GM12878 (cell line): ENCODE measurements at regions not wholly inside any gene's neighbourhood (a gene's known extent, or its start where the extent isn't known, plus 50 kb on each side); places are given as distances from the start of the nearest gene placed in this dataset.

Experiments
- ATF7 ChIP-seq: fragments of 450-650 bp; IDR thresholded peaks from 2 replicates; pipeline ENCODE4 v1.6.1; 2016; ENCODE audit warnings: low read depth, mild to moderate bottlenecking
- CBX3 ChIP-seq: fragments of 200-600 bp; sonication (generic); IDR thresholded peaks from 2 replicates; pipeline ENCODE4 v1.6.1; 2016; ENCODE audit warnings: low read depth, borderline replicate concordance
- CHD4 ChIP-seq: fragments of 200-600 bp; sonication (generic); IDR thresholded peaks from 2 replicates; pipeline ENCODE4 v1.6.1; 2016; ENCODE audit warnings: mild to moderate bottlenecking
- CREM ChIP-seq: IDR thresholded peaks from 2 replicates; pipeline ENCODE4 v1.6.1; 2014; ENCODE audit warnings: antibody characterized with exemption, low read depth
- KDM1A ChIP-seq: fragments of 200-600 bp; sonication (generic); IDR thresholded peaks from 2 replicates; pipeline ENCODE4 v1.6.1; 2016; ENCODE audit warnings: borderline replicate concordance
- MTA2 ChIP-seq: fragments of 450-650 bp; IDR thresholded peaks from 2 replicates; pipeline ENCODE4 v1.6.1; 2016; ENCODE audit warnings: low read depth, mild to moderate bottlenecking, moderate library complexity
- NR2C1 ChIP-seq: fragments of 450-650 bp; IDR thresholded peaks from 2 replicates; pipeline ENCODE4 v1.6.1; 2017; ENCODE audit warnings: antibody characterized with exemption, mild to moderate bottlenecking, moderate library complexity
- POLR2A ChIP-seq: IDR thresholded peaks from 2 replicates; pipeline ENCODE4 v1.6.1; 2011; ENCODE audit warnings: low read depth, mild to moderate bottlenecking, low read length
- POLR2AphosphoS5 ChIP-seq: IDR thresholded peaks from 2 replicates; pipeline ENCODE4 v1.6.1; 2011; ENCODE audit warnings: mild to moderate bottlenecking, low read length, inconsistent platforms
- SMAD1 ChIP-seq: fragments of 450-650 bp; IDR thresholded peaks from 2 replicates; pipeline ENCODE4 v1.6.1; 2018; ENCODE audit warnings: mild to moderate bottlenecking, low read depth; ENCODE audit not compliant: partially characterized antibody
- SPI1 ChIP-seq: IDR thresholded peaks from 2 replicates; pipeline ENCODE4 v1.6.1; 2011; ENCODE audit warnings: low read depth, mild to moderate bottlenecking, low read length, moderate library complexity, borderline replicate concordance; ENCODE audit not compliant: insufficient read depth
- STAT1 ChIP-seq: fragments of 450-650 bp; conservative IDR thresholded peaks from 2 replicates; pipeline ENCODE4 v1.6.1; 2014; ENCODE audit warnings: antibody characterized with exemption, mild to moderate bottlenecking
- TBL1XR1 ChIP-seq: IDR thresholded peaks from 2 replicates; pipeline ENCODE4 v1.6.1; 2012; ENCODE audit warnings: low read depth, low read length, improper control_type of control experiment
- WRNIP1 ChIP-seq: IDR thresholded peaks from 2 replicates; pipeline ENCODE4 v1.6.1; 2011; ENCODE audit warnings: low read depth, low read length, improper control_type of control experiment, borderline replicate concordance
- ZNF274 ChIP-seq: IDR thresholded peaks from one replicate; pipeline ENCODE4 v1.8.0; 2011; ENCODE audit not compliant: insufficient read length, insufficient read depth
- TF ChIP-seq, protein P1 (sequence below): fragments of 150-350 bp; IDR thresholded peaks from 2 replicates; pipeline ENCODE4 v1.6.1; 2016; ENCODE audit warnings: low read depth, low read length
- TF ChIP-seq, protein P2 (sequence below): IDR thresholded peaks from 2 replicates; pipeline ENCODE4 v1.6.1; 2012; ENCODE audit warnings: improper control_type of control experiment, low read depth, low read length; ENCODE audit not compliant: insufficient replicate concordance
- TF ChIP-seq, protein P3 (sequence below): fragments of 450-650 bp; IDR thresholded peaks from 2 replicates; pipeline ENCODE4 v1.6.1; 2017; ENCODE audit warnings: mild to moderate bottlenecking, low read depth, inconsistent platforms; ENCODE audit not compliant: poor library complexity, severe bottlenecking
- TF ChIP-seq, protein P4 (sequence below): fragments of 450-650 bp; IDR thresholded peaks from 2 replicates; pipeline ENCODE4 v1.6.1; 2017; ENCODE audit warnings: antibody characterized with exemption, mild to moderate bottlenecking, moderate library complexity

DNA sequence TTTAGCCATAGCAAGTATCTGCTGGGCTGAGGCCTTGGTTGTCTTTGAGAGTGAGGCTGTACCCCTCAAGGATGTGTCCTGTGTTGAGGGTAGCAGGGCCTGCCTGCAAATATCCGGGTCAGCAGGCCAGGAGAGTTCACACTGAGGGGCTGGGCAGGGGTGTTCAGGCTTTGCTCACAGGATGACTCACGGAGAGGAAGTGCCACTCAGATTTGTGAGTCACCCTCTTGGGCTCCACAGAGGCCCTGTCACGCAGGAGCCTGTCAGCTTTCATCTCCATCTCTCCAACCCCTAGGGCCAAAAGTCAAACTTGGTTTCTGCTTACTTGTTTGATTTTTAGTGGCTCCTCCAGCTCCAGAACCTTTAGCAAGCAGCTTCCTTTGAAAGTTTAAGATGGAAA, 211.5 kb downstream of the SEC61B start (continued):
- TF ChIP-seq, protein P1, sequence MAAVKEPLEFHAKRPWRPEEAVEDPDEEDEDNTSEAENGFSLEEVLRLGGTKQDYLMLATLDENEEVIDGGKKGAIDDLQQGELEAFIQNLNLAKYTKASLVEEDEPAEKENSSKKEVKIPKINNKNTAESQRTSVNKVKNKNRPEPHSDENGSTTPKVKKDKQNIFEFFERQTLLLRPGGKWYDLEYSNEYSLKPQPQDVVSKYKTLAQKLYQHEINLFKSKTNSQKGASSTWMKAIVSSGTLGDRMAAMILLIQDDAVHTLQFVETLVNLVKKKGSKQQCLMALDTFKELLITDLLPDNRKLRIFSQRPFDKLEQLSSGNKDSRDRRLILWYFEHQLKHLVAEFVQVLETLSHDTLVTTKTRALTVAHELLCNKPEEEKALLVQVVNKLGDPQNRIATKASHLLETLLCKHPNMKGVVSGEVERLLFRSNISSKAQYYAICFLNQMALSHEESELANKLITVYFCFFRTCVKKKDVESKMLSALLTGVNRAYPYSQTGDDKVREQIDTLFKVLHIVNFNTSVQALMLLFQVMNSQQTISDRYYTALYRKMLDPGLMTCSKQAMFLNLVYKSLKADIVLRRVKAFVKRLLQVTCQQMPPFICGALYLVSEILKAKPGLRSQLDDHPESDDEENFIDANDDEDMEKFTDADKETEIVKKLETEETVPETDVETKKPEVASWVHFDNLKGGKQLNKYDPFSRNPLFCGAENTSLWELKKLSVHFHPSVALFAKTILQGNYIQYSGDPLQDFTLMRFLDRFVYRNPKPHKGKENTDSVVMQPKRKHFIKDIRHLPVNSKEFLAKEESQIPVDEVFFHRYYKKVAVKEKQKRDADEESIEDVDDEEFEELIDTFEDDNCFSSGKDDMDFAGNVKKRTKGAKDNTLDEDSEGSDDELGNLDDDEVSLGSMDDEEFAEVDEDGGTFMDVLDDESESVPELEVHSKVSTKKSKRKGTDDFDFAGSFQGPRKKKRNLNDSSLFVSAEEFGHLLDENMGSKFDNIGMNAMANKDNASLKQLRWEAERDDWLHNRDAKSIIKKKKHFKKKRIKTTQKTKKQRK = no peak
- TF ChIP-seq, protein P2, sequence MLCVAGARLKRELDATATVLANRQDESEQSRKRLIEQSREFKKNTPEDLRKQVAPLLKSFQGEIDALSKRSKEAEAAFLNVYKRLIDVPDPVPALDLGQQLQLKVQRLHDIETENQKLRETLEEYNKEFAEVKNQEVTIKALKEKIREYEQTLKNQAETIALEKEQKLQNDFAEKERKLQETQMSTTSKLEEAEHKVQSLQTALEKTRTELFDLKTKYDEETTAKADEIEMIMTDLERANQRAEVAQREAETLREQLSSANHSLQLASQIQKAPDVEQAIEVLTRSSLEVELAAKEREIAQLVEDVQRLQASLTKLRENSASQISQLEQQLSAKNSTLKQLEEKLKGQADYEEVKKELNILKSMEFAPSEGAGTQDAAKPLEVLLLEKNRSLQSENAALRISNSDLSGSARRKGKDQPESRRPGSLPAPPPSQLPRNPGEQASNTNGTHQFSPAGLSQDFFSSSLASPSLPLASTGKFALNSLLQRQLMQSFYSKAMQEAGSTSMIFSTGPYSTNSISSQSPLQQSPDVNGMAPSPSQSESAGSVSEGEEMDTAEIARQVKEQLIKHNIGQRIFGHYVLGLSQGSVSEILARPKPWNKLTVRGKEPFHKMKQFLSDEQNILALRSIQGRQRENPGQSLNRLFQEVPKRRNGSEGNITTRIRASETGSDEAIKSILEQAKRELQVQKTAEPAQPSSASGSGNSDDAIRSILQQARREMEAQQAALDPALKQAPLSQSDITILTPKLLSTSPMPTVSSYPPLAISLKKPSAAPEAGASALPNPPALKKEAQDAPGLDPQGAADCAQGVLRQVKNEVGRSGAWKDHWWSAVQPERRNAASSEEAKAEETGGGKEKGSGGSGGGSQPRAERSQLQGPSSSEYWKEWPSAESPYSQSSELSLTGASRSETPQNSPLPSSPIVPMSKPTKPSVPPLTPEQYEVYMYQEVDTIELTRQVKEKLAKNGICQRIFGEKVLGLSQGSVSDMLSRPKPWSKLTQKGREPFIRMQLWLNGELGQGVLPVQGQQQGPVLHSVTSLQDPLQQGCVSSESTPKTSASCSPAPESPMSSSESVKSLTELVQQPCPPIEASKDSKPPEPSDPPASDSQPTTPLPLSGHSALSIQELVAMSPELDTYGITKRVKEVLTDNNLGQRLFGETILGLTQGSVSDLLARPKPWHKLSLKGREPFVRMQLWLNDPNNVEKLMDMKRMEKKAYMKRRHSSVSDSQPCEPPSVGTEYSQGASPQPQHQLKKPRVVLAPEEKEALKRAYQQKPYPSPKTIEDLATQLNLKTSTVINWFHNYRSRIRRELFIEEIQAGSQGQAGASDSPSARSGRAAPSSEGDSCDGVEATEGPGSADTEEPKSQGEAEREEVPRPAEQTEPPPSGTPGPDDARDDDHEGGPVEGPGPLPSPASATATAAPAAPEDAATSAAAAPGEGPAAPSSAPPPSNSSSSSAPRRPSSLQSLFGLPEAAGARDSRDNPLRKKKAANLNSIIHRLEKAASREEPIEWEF = no peak
- TF ChIP-seq CBX3 = no peak
- peak; percentile 61 for TF ChIP-seq MTA2
- TF ChIP-seq, protein P3, sequence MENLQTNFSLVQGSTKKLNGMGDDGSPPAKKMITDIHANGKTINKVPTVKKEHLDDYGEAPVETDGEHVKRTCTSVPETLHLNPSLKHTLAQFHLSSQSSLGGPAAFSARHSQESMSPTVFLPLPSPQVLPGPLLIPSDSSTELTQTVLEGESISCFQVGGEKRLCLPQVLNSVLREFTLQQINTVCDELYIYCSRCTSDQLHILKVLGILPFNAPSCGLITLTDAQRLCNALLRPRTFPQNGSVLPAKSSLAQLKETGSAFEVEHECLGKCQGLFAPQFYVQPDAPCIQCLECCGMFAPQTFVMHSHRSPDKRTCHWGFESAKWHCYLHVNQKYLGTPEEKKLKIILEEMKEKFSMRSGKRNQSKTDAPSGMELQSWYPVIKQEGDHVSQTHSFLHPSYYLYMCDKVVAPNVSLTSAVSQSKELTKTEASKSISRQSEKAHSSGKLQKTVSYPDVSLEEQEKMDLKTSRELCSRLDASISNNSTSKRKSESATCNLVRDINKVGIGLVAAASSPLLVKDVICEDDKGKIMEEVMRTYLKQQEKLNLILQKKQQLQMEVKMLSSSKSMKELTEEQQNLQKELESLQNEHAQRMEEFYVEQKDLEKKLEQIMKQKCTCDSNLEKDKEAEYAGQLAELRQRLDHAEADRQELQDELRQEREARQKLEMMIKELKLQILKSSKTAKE = no peak
- TF ChIP-seq ZNF274 = no peak
- no peak for TF ChIP-seq TBL1XR1
- TF ChIP-seq POLR2A = peak; percentile 47; the same call in 1 of the 2 replicates
- TF ChIP-seq, protein P4, sequence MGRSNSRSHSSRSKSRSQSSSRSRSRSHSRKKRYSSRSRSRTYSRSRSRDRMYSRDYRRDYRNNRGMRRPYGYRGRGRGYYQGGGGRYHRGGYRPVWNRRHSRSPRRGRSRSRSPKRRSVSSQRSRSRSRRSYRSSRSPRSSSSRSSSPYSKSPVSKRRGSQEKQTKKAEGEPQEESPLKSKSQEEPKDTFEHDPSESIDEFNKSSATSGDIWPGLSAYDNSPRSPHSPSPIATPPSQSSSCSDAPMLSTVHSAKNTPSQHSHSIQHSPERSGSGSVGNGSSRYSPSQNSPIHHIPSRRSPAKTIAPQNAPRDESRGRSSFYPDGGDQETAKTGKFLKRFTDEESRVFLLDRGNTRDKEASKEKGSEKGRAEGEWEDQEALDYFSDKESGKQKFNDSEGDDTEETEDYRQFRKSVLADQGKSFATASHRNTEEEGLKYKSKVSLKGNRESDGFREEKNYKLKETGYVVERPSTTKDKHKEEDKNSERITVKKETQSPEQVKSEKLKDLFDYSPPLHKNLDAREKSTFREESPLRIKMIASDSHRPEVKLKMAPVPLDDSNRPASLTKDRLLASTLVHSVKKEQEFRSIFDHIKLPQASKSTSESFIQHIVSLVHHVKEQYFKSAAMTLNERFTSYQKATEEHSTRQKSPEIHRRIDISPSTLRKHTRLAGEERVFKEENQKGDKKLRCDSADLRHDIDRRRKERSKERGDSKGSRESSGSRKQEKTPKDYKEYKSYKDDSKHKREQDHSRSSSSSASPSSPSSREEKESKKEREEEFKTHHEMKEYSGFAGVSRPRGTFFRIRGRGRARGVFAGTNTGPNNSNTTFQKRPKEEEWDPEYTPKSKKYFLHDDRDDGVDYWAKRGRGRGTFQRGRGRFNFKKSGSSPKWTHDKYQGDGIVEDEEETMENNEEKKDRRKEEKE = no peak
- TF ChIP-seq CREM = peak; percentile 91
- no peak for TF ChIP-seq WRNIP1
- no peak for TF ChIP-seq STAT1
- TF ChIP-seq ATF7 = peak; percentile 83
- no peak for TF ChIP-seq POLR2AphosphoS5
- no peak for TF ChIP-seq SMAD1
- TF ChIP-seq KDM1A = no peak
- TF ChIP-seq NR2C1 = no peak
- peak; percentile 96 for TF ChIP-seq SPI1
- no peak for TF ChIP-seq CHD4
